ENCODE measurements at regions not wholly inside any gene's neighbourhood (a gene's known extent, or its start where the extent isn't known, plus 50 kb on each side); places are given as distances from the start of the nearest gene placed in this dataset.

DNA sequence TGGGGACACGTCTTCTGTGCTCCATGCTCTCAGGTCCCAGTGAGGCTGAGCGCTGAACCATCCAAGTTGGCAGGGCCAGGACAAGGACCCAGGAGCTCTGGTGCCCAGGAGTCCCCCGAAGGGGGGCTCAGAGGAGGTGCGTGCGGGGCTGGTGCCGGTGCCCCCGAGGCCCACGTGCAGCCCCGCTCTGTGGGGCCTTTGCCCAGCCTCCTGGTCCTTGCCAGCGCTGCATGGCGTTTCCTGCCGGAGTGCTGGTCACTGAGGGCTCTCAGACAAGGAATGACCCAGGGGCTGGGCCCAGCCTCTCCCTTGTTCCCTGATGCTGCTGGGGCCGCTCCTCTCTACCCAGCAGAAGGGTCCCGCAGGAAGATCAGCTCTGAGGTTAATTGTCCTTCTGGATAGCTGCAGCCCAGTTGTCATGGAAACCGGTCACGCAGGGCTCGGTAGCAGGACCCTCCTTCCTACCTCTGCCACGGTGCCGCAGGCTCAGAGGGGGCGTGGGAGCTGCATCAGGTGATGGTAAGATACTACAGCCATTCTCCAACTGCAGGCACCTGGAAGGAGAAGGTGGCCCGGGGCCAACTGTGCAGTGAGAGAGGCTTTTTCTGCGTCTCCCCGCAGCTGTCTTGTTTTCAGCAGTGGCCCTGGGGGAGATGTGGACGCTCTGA is 64.5 kb downstream of the RRM2 start:
- TF ChIP-seq, protein P1, sequence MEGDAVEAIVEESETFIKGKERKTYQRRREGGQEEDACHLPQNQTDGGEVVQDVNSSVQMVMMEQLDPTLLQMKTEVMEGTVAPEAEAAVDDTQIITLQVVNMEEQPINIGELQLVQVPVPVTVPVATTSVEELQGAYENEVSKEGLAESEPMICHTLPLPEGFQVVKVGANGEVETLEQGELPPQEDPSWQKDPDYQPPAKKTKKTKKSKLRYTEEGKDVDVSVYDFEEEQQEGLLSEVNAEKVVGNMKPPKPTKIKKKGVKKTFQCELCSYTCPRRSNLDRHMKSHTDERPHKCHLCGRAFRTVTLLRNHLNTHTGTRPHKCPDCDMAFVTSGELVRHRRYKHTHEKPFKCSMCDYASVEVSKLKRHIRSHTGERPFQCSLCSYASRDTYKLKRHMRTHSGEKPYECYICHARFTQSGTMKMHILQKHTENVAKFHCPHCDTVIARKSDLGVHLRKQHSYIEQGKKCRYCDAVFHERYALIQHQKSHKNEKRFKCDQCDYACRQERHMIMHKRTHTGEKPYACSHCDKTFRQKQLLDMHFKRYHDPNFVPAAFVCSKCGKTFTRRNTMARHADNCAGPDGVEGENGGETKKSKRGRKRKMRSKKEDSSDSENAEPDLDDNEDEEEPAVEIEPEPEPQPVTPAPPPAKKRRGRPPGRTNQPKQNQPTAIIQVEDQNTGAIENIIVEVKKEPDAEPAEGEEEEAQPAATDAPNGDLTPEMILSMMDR (conservative IDR thresholded peaks at IDR 0.05 in 1 of 2, IDR thresholded peaks at IDR 0.05 in 1 of 2; ENCODE audit: low read depth in 1 of 2, low read length in 2 of 2), result no peak
- TF ChIP-seq EZH2 (IDR thresholded peaks at IDR 0.05; ENCODE audit: low read length, missing control alignments), result no peak
